ENCODE measurements at regions not wholly inside any gene's neighbourhood (a gene's known extent, or its start where the extent isn't known, plus 50 kb on each side); places are given as distances from the start of the nearest gene placed in this dataset.

GRCh38 chr1:232474826-232475225 is 155.1 kb downstream of the SIPA1L2 start:
- DNase-seq: no peak

DNA sequence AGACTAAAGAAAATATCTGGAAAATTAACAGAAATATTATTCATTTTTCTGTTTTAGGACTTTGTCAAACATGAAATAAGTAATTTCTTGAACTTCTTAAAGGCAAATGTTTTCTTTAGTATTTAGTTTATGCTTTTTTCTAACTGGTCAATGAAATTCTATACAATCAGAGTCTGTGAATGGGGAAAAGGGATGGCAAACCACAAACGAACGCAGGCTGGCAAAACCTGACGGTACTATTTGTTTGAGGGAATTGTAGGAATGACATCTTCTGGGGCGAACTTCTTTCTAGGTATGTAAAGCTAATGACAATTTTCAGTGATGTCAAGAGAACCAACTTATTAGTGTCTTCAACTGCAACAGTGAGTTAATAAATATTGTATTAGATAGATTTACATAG is 156.0 kb downstream of the SIPA1L2 start:
- DNase-seq: no peak

DNA sequence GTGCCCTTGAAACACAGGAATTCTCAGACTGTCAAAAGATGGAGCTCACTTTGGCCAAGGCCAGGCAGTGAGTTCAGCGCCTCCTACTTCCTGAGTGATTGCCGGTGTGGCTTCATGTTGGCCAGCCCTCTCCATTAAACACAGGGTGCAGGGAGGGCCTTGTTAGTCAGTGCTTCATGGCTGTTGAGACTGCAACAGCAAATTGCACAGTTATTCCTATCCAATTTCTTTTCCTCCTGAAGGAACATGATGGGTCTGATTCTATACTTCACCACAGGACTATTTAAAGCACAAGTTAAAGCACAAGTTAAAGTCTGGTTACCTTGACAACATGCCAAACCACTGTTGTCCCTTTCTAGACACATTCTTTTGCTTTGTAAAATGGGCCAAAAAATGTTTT is 156.6 kb downstream of the SIPA1L2 start:
- no peak for DNase-seq

- no peak for DNase-seq
Observed at GRCh38 chr1:232472485-232473041, 157.4 kb downstream of the SIPA1L2 start.

DNA sequence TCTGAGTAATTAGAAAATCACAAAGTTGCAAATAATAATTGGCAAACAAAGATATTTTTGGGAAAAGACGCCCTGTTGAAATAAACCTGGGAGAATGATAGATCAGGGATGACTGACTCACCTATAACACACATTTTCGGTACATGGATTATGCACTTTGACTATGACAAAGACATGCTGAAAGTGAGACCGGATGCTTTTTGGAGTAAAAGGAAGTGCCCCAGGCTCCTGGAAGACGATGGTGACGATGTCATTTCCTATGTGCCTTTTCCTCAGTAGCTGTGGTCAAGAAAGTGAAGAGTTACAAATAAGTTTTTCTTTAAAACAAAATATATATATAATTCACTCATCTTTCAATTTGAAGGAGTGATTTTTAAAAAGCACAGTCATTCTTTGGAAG is 158.7 kb downstream of the SIPA1L2 start:
- no peak for DNase-seq

DNA sequence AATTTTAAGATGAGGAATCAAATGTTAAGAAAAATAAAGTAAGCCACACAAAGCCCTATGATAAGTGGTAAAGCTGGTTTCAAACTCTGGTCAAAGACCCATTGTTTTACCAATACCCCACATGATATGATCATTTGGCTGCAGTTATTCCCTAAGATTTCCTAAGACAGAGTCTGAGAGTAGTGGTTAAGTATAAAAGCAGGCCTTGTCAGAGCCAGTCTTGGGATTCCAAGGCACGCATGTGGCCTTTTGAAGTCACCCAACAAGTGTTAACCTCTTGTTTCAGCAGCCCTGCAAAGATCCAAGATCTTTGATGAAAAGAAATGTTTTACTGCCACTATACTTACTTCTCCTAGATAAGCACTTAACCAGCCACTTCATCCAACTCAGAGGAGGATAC is 159.2 kb downstream of the SIPA1L2 start:
- no peak for DNase-seq

GRCh38 chr1:232468249-232468648 is 161.7 kb downstream of the SIPA1L2 start:
- no peak for DNase-seq

GRCh38 chr1:232467073-232467760 is 162.7 kb downstream of the SIPA1L2 start:
- no peak for DNase-seq

GRCh38 chr1:232464325-232464724 is 165.6 kb downstream of the SIPA1L2 start:
- DNase-seq: no peak

DNA sequence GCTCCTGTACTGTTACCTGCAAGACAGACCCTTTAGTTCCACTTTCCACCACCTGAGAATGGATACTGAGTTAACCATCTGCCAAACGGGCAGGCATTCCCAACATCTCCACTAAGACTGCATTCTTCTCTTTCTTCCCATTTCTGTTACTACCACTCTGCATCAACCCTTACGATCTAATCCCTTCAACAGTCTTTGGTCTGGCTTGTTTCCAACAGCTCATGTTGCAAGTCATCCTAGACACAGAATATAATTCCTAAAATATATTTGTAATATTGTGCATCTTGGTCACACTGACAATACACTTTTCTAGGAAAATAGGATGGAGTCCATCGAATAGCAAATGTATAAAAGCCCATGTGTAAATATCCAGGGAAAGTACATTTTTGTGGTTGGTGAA is 166.7 kb downstream of the SIPA1L2 start:
- no peak for DNase-seq

DNA sequence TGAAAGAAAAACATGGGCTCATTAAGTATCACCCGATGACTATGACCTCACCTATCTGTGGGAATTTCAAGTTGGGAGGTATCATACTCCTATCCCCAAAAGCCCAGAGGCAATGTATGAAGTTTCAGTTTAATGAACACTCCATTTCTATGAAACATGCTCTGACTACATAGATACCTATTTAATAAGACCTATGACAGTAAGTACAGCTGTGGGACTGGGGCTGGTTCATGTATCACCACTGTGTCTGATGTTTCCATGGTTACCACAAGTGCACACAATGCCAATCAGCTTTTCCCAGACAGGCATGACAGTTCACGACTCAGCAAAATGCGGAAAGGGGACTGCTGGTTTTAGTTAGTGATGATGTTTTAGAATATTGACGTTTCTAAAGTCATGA is 167.7 kb downstream of the SIPA1L2 start:
- DNase-seq: no peak

- DNase-seq: no peak
Observed at GRCh38 chr1:232459826-232460225, 170.1 kb downstream of the SIPA1L2 start.

- no peak for DNase-seq
Observed at GRCh38 chr1:232459087-232459486, 170.8 kb downstream of the SIPA1L2 start.

GRCh38 chr1:232457595-232457994 is 172.3 kb downstream of the SIPA1L2 start:
- no peak for DNase-seq

DNA sequence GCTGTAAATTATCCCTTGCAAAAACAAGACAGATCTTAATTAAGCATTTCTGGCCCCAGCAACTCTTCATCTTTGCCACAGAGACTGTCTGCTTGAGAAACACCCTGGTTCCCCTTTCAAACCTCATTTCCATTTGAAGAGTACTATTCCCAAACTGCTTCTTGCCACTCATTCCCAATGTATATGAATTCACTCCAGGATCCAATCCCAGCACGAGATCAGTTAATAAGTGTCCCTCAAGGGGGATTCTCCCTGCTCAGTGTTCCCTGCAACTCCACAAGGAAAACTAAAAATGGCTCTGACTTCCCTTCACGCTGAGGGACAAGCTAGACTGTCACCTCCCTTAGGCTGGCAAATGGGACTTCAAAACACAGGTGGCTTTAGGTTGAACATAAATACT is 173.2 kb downstream of the SIPA1L2 start:
- no peak for DNase-seq

GRCh38 chr1:232454227-232454886 is 175.6 kb downstream of the SIPA1L2 start:
- DNase-seq: no peak

DNA sequence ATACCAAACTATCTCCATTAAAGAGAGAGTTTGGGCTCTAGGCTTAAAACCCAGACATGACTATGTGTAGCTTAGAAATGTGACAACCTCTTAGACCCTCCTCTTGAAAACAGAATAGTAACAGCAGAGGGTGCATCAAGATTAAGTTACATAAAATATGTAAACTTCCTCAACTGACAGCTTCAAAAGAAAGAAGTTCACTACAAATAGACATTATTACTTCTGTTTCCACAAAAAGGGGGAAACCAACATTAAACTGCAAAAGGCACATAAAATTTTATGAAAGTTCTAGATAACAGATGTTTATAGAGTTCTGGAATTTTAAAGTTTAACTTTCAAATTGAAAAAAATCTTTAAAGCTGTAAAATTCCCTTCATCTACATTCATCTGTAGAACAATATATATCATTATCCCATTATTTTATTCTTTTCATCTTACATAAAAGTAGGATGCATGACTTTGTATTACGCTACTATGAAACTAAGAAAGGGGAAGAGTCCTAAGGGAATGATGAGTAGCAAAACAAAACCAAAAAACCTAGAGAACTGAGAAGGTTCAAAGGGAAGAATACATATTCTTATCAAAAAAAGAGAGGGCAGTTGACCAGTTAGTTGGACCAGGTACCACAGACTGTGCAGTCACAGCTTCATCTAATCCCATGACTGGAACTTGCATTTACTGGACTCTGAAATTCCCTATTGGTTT is 177.0 kb downstream of the SIPA1L2 start:
- no peak for DNase-seq

- DNase-seq: no peak
Observed at GRCh38 chr1:232452117-232452516, 177.8 kb downstream of the SIPA1L2 start.

- DNase-seq: no peak
Observed at GRCh38 chr1:232451506-232451905, 178.4 kb downstream of the SIPA1L2 start.

DNA sequence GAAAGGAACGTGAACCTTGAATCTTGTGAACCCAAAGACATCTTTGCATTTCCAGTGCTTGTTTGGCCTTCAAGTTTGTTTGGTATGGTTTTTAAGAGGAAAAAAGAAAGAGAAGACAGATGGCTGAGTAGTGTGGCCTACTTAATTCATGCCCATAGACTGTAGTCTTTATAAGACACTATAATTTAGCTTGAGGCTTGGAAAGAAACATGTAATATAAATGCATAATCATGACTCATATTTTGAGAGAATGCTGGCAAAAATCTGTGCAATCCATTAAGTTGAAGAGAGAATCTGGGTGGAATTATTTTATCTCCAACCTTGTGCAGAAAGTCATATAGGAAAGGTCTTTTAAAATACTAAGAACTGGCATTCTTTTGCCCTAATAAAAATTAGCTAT is 179.3 kb downstream of the SIPA1L2 start:
- DNase-seq: no peak

GRCh38 chr1:232447125-232447524 is 182.8 kb downstream of the SIPA1L2 start:
- no peak for DNase-seq

- DNase-seq: no peak
Observed at GRCh38 chr1:232445361-232446106, 184.4 kb downstream of the SIPA1L2 start.

GRCh38 chr1:232443372-232443771 is 186.6 kb downstream of the SIPA1L2 start:
- no peak for DNase-seq

All from NCI-H2227 treated with DMSO at 0.1 percent for 48 hours (cell line).